ENCODE measurements at regions not wholly inside any gene's neighbourhood (a gene's known extent, or its start where the extent isn't known, plus 50 kb on each side); places are given as distances from the start of the nearest gene placed in this dataset.

DNA sequence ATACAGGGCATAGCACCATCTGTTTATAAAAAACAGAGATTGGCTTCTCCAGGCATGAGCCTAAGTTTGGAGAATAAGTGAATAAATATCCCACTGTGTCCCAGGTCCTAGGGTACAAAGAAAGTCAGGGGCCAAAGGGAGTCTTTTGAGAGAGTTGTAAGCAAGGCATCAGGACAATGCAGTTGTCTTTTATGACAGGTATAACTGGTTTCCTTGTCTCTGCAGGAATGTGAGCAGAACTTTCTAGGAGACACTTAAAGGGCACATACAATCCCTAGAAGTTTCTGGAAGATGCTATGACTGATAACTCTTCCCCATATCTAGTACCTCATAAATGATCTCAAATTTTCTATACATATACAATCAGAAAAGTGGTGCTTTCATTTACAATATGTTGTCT is 245.6 kb upstream of the RGMB start:
- no peak overlapping the region for H3K27ac Mint-ChIP-seq (ENCODE audit: unreplicated experiment)

DNA sequence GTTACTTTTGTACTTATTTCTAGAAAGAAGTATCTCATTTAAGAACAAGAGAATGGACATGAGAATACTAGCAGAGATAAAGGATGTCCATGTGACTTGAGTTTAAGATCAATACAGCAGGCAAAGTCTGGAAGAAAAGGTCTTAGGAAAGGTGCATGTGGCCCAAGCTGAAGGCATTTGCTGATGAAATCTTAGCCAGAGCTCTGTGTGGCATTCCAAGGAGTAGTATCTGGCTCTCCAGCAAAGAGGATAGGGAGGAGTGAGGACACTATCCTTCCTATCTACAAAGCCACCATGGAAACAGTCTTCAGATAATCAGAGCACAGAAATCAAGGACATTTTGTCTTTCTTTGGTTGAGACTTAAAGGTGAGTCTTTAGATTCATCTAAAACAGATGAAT is 244.1 kb upstream of the RGMB start:
- Histone ChIP-seq H3K4me3 (ENCODE audit: insufficient read depth, low read depth, low read length) (no peak overlapping the region), H3K4me1 (ENCODE audit: insufficient read depth, low read length) (no peaks in the 10 kb centered on the region), H3K36me3 (ENCODE audit: insufficient read depth, low read length) (no peaks in the 10 kb centered on the region), H3K27me3 (ENCODE audit: insufficient read depth, low read length) (no peaks in the 10 kb centered on the region), H3K27ac (ENCODE audit: low read depth, low read length) (no peak overlapping the region), H4K20me1 (ENCODE audit: insufficient read depth, low read length) (no peaks in the 10 kb centered on the region), H3K9ac (ENCODE audit: low read length) (no peak overlapping the region), H3K79me2 (ENCODE audit: insufficient read depth, low read length) (no peaks in the 10 kb centered on the region), H3K9me3 (ENCODE audit: insufficient read depth, low read depth, low read length) (no peaks in the 10 kb centered on the region), H3K4me2 (ENCODE audit: low read length) (no peak overlapping the region), H2AFZ (ENCODE audit: low read depth, low read length) (no peak overlapping the region)
- Mint-ChIP-seq H3K27ac (ENCODE audit: unreplicated experiment) (no peak overlapping the region), H3K4me1 (ENCODE audit: low read depth, unreplicated experiment) (no peaks in the 10 kb centered on the region), H3K27me3 (ENCODE audit: low read depth, unreplicated experiment) (no peaks in the 10 kb centered on the region), H3K36me3 (ENCODE audit: low read depth, unreplicated experiment) (no peaks in the 10 kb centered on the region), H3K4me3 (ENCODE audit: unreplicated experiment) (no peak overlapping the region), H3K9me3 (ENCODE audit: unreplicated experiment) (no peaks in the 10 kb centered on the region)
- TF ChIP-seq, protein P1, sequence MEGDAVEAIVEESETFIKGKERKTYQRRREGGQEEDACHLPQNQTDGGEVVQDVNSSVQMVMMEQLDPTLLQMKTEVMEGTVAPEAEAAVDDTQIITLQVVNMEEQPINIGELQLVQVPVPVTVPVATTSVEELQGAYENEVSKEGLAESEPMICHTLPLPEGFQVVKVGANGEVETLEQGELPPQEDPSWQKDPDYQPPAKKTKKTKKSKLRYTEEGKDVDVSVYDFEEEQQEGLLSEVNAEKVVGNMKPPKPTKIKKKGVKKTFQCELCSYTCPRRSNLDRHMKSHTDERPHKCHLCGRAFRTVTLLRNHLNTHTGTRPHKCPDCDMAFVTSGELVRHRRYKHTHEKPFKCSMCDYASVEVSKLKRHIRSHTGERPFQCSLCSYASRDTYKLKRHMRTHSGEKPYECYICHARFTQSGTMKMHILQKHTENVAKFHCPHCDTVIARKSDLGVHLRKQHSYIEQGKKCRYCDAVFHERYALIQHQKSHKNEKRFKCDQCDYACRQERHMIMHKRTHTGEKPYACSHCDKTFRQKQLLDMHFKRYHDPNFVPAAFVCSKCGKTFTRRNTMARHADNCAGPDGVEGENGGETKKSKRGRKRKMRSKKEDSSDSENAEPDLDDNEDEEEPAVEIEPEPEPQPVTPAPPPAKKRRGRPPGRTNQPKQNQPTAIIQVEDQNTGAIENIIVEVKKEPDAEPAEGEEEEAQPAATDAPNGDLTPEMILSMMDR (IDR thresholded peaks at IDR 0.05; ENCODE audit: insufficient read depth, low read depth, low read length) = no peak
- TF ChIP-seq EZH2 (IDR thresholded peaks at IDR 0.05; ENCODE audit: insufficient read depth, low read length) = no peak
- DNase-seq (ENCODE audit: low read depth) = no peak
- no peak for FAIRE-seq

More for the DNA sequence above, 245.6 kb upstream of the RGMB start:
- Histone ChIP-seq H3K4me1 (ENCODE audit: insufficient read depth, low read length) (no peaks in the 10 kb centered on the region), H3K27me3 (ENCODE audit: insufficient read depth, low read length) (no peaks in the 10 kb centered on the region), H4K20me1 (ENCODE audit: insufficient read depth, low read length) (no peaks in the 10 kb centered on the region), H3K27ac (ENCODE audit: low read depth, low read length) (no peak overlapping the region), H3K9me3 (ENCODE audit: insufficient read depth, low read depth, low read length) (no peaks in the 10 kb centered on the region), H3K79me2 (ENCODE audit: insufficient read depth, low read length) (no peaks in the 10 kb centered on the region), H2AFZ (ENCODE audit: low read depth, low read length) (no peak overlapping the region), H3K36me3 (ENCODE audit: insufficient read depth, low read length) (no peaks in the 10 kb centered on the region), H3K4me2 (ENCODE audit: low read length) (no peak overlapping the region), H3K9ac (ENCODE audit: low read length) (no peak overlapping the region), H3K4me3 (ENCODE audit: insufficient read depth, low read depth, low read length) (no peak overlapping the region)
- DNase-seq (ENCODE audit: low read depth) = no peak
- H3K36me3 Mint-ChIP-seq (ENCODE audit: low read depth, unreplicated experiment) = no peaks in the 10 kb centered on the region
- H3K9me3 Mint-ChIP-seq (ENCODE audit: unreplicated experiment) = no peaks in the 10 kb centered on the region
- TF ChIP-seq, protein P1 (IDR thresholded peaks at IDR 0.05; ENCODE audit: insufficient read depth, low read depth, low read length) = no peak
- no peak for TF ChIP-seq EZH2 (IDR thresholded peaks at IDR 0.05; ENCODE audit: insufficient read depth, low read length)
- no peaks in the 10 kb centered on the region for H3K4me1 Mint-ChIP-seq (ENCODE audit: low read depth, unreplicated experiment)
- FAIRE-seq = no peak
- H3K4me3 Mint-ChIP-seq (ENCODE audit: unreplicated experiment) = no peak overlapping the region
- H3K27me3 Mint-ChIP-seq (ENCODE audit: low read depth, unreplicated experiment) = no peaks in the 10 kb centered on the region

DNA sequence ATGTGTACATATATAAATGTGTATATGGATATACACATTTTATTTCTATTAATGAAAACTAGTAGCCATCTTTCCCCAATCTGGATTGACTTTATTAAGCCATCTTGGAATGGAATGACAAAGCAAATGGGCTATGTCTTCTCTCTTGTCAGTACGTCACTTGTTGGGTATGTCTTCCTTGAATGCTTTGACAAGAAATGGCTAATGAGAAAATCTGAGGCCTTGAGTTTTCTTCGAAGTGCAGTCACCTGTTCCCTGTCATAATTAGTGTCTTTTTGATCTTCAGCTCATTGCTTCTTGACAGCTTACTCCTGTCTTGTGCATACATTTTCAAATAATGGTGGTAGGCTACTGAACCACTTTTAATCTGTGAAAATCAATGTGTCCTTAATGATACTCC is 243.2 kb upstream of the RGMB start:
- H3K36me3 ChIP-seq (ENCODE audit: insufficient read depth, low read length) = no peaks in the 10 kb centered on the region
- Mint-ChIP-seq H3K27ac (ENCODE audit: unreplicated experiment) (no peak overlapping the region), H3K27me3 (ENCODE audit: low read depth, unreplicated experiment) (no peaks in the 10 kb centered on the region), H3K9me3 (ENCODE audit: unreplicated experiment) (no peaks in the 10 kb centered on the region), H3K36me3 (ENCODE audit: low read depth, unreplicated experiment) (no peaks in the 10 kb centered on the region), H3K4me1 (ENCODE audit: low read depth, unreplicated experiment) (no peaks in the 10 kb centered on the region), H3K4me3 (ENCODE audit: unreplicated experiment) (no peak overlapping the region)
- H3K9me3 ChIP-seq (ENCODE audit: insufficient read depth, low read depth, low read length) = no peaks in the 10 kb centered on the region
- no peak overlapping the region for H3K4me3 ChIP-seq (ENCODE audit: insufficient read depth, low read depth, low read length)
- no peaks in the 10 kb centered on the region for H3K79me2 ChIP-seq (ENCODE audit: insufficient read depth, low read length)
- no peaks in the 10 kb centered on the region for H3K4me1 ChIP-seq (ENCODE audit: insufficient read depth, low read length)
- no peak overlapping the region for H3K27ac ChIP-seq (ENCODE audit: low read depth, low read length)
- H2AFZ ChIP-seq (ENCODE audit: low read depth, low read length) = no peak overlapping the region
- no peak for TF ChIP-seq EZH2 (IDR thresholded peaks at IDR 0.05; ENCODE audit: insufficient read depth, low read length)
- TF ChIP-seq, protein P1 (IDR thresholded peaks at IDR 0.05; ENCODE audit: insufficient read depth, low read depth, low read length) = no peak
- H3K27me3 ChIP-seq (ENCODE audit: insufficient read depth, low read length) = no peaks in the 10 kb centered on the region
- H3K4me2 ChIP-seq (ENCODE audit: low read length) = no peak overlapping the region
- no peak overlapping the region for H3K9ac ChIP-seq (ENCODE audit: low read length)
- H4K20me1 ChIP-seq (ENCODE audit: insufficient read depth, low read length) = no peaks in the 10 kb centered on the region
- FAIRE-seq = no peak
- DNase-seq (ENCODE audit: low read depth) = no peak
